Aorta (tissue), 5 donors: ENCODE measurements at regions not wholly inside any gene's neighbourhood (a gene's known extent, or its start where the extent isn't known, plus 50 kb on each side); places are given as distances from the start of the nearest gene placed in this dataset.

Experiments used
- ATAC-seq: fragments of 200-7000 bp; cut with Tn5 transposase; one replicate; pipeline ENCODE4 v1.9.1; 2022; ENCODE audit warnings: moderate library complexity; ENCODE audit not compliant: low FRiP score
- DNase-seq, 2 donors: peaks; one replicate each; pipeline ENCODE4 v3.0.0-alpha.2; 2020
- H3K27ac ChIP-seq, 2 donors: one replicate each; pipeline ENCODE4 v1.5.1; 2013; ENCODE audit warnings: low read length in 2 of 2, mild to moderate bottlenecking in 2 of 2, moderate library complexity in 2 of 2, control low read depth in 1 of 2, inconsistent platforms in 1 of 2, low read depth in 1 of 2
- H3K27me3 ChIP-seq, 2 donors: one replicate each; pipeline ENCODE4 v1.6.1; 2013; ENCODE audit warnings: control low read depth in 1 of 2, low read length in 1 of 2, mild to moderate bottlenecking in 1 of 2, moderate library complexity in 1 of 2; ENCODE audit not compliant: insufficient read depth in 2 of 2, control insufficient read depth in 1 of 2
- H3K36me3 ChIP-seq, 2 donors: one replicate each; pipeline ENCODE4 v1.6.1; 2013; ENCODE audit warnings: control low read depth in 1 of 2, low read length in 1 of 2, mild to moderate bottlenecking in 1 of 2; ENCODE audit not compliant: insufficient read depth in 2 of 2, control insufficient read depth in 1 of 2
- H3K4me1 ChIP-seq, 2 donors: one replicate each; pipeline ENCODE4 v1.6.1; 2013; ENCODE audit warnings: low read length in 2 of 2, control low read depth in 1 of 2, mild to moderate bottlenecking in 1 of 2, moderate library complexity in 1 of 2; ENCODE audit not compliant: insufficient read depth in 2 of 2, control insufficient read depth in 1 of 2
- H3K4me3 ChIP-seq, 2 donors: one replicate each; pipeline ENCODE4 v1.5.1; 2013; ENCODE audit warnings: low read length in 2 of 2, control low read depth in 1 of 2, mild to moderate bottlenecking in 1 of 2
- H3K9me3 ChIP-seq: one replicate; pipeline ENCODE4 v1.6.1; 2013; ENCODE audit warnings: mild to moderate bottlenecking, low read length; ENCODE audit not compliant: control insufficient read depth
- WGBS, 2 donors: extraction: QIAGEN DNeasy Blood & Tissue Kit; methylation state at CpG; one replicate each; pipeline ENCODE4 v1.1.7; 2013; 5-methylcytosine and 5-hydroxymethylcytosine counted together
- intact Hi-C, 2 donors: fragments of 100-400 bp; cut with DNase I; formaldehyde crosslinking; loops; one replicate each; pipeline versions ENCODE4 v1.14.2 to v1.15.0; 2022
- donor health status: healthy with polysubstance abuse.
- donor health status: Bipolar disorder and iron deficiency.
- donor health status: DM: no; HTN: no; CAD: no.
- donor health status: DM: no; HTN: no; CAD: no.
- donor health status: DM: yes; HTN: yes; CAD: no.

- Histone ChIP-seq H3K9me3 (no peaks in the 10 kb centered on the region), H3K27ac (peak overlapping the region in 1 of 2 donors; percentile 53), H3K36me3 (no peaks in the 10 kb centered on the region), H3K4me1 (no peaks in the 10 kb centered on the region), H3K4me3 (no peak overlapping the region), H3K27me3 (no peaks in the 10 kb centered on the region)
- ATAC-seq (peak; percentile 84), DNase-seq (peak; percentile 85 to 89)
- 9 to 14% methylated on average over 16 of the region's 16 CpGs for WGBS, 2 donors
- intact Hi-C loops: loop anchor here in 1 of 2 donors (5.0 to 10.0 kb wide), 2 partner anchors 53 to 500 kb away; no protein-coding TSS in a partner anchor
These were observed 83.8 kb upstream of the MAML3 start for GRCh38 chr4:140237616-140238350.

GRCh38 chr4:140236654-140237169 is 82.7 kb upstream of the MAML3 start:
- Histone ChIP-seq H3K4me3 (no peak overlapping the region), H3K9me3 (no peaks in the 10 kb centered on the region), H3K27me3 (no peaks in the 10 kb centered on the region), H3K36me3 (no peaks in the 10 kb centered on the region), H3K27ac (no peak overlapping the region), H3K4me1 (no peaks in the 10 kb centered on the region)
- WGBS, 2 donors: 90 to 92% methylated on average over 9 of the region's 9 CpGs
- intact Hi-C loops: loop anchor here in 1 of 2 donors (5.0 to 10.0 kb wide), 2 partner anchors 52 to 499 kb away; no protein-coding TSS in a partner anchor
- no peak for ATAC-seq
- DNase-seq: no peak

- H3K9me3 ChIP-seq: no peaks in the 10 kb centered on the region
- no peaks in the 10 kb centered on the region for H3K27me3 ChIP-seq
- ATAC-seq (no peak), DNase-seq (no peak)
- no peak overlapping the region for H3K27ac ChIP-seq
- WGBS, 2 donors: 94 to 97% methylated on average over 3 of the region's 3 CpGs
- H3K36me3 ChIP-seq: no peaks in the 10 kb centered on the region
- no peaks in the 10 kb centered on the region for H3K4me1 ChIP-seq
- H3K4me3 ChIP-seq: no peak overlapping the region
- intact Hi-C loops: loop anchor here in 1 of 2 donors (5.0 to 10.0 kb wide), 2 partner anchors 50 to 497 kb away; no protein-coding TSS in a partner anchor
These were observed 80.7 kb upstream of the MAML3 start for GRCh38 chr4:140234697-140235060.

- H3K4me3 ChIP-seq: no peak overlapping the region
- H3K4me1 ChIP-seq: no peaks in the 10 kb centered on the region
- 32 to 41% methylated on average over 6 of the region's 6 CpGs for WGBS, 2 donors
- no peak overlapping the region for H3K27ac ChIP-seq
- no peaks in the 10 kb centered on the region for H3K27me3 ChIP-seq
- ATAC-seq: no peak
- H3K9me3 ChIP-seq: no peaks in the 10 kb centered on the region
- no peaks in the 10 kb centered on the region for H3K36me3 ChIP-seq
- intact Hi-C loops: loop anchor here in 1 of 2 donors (10.0 kb wide), 1 partner anchor 49 kb away; no protein-coding TSS in a partner anchor
- no peak for DNase-seq
These were observed 80.1 kb upstream of the MAML3 start for GRCh38 chr4:140233791-140234696.

GRCh38 chr4:140229881-140230280 is 75.9 kb upstream of the MAML3 start:
- intact Hi-C loops: loop anchor here in 1 of 2 donors (10.0 kb wide), 1 partner anchor 45 kb away; no protein-coding TSS in a partner anchor
- no peaks in the 10 kb centered on the region for H3K36me3 ChIP-seq
- no peaks in the 10 kb centered on the region for H3K9me3 ChIP-seq
- 94 to 97% methylated on average over 3 of the region's 3 CpGs for WGBS, 2 donors
- no peak for ATAC-seq
- DNase-seq: no peak
- no peaks in the 10 kb centered on the region for H3K4me1 ChIP-seq
- no peak overlapping the region for H3K27ac ChIP-seq
- no peaks in the 10 kb centered on the region for H3K27me3 ChIP-seq
- no peak overlapping the region for H3K4me3 ChIP-seq

- DNase-seq (no peak), ATAC-seq (no peak)
- Histone ChIP-seq H3K4me1 (no peaks in the 10 kb centered on the region), H3K27ac (no peak overlapping the region), H3K4me3 (no peak overlapping the region), H3K36me3 (no peaks in the 10 kb centered on the region), H3K9me3 (no peaks in the 10 kb centered on the region), H3K27me3 (no peaks in the 10 kb centered on the region)
- 91 to 96% methylated on average over 1 of the region's 1 CpG for WGBS, 2 donors
- intact Hi-C loops: no loop called here
These were observed 73.3 kb upstream of the MAML3 start for GRCh38 chr4:140227286-140227685.

GRCh38 chr4:140223056-140223810 is 69.2 kb upstream of the MAML3 start:
- 87 to 90% methylated on average over 8 of the region's 8 CpGs for WGBS, 2 donors
- intact Hi-C loops: no loop called here
- DNase-seq (no peak), ATAC-seq (no peak)
- no peaks in the 10 kb centered on the region for H3K9me3 ChIP-seq
- H3K27ac ChIP-seq: no peak overlapping the region
- H3K4me3 ChIP-seq: no peak overlapping the region
- no peaks in the 10 kb centered on the region for H3K4me1 ChIP-seq
- H3K27me3 ChIP-seq: no peaks in the 10 kb centered on the region
- no peaks in the 10 kb centered on the region for H3K36me3 ChIP-seq

- H3K9me3 ChIP-seq: no peaks in the 10 kb centered on the region
- intact Hi-C loops: no loop called here
- DNase-seq: no peak
- no peak overlapping the region for H3K27ac ChIP-seq
- H3K27me3 ChIP-seq: no peaks in the 10 kb centered on the region
- H3K4me3 ChIP-seq: no peak overlapping the region
- H3K36me3 ChIP-seq: no peaks in the 10 kb centered on the region
- ATAC-seq: no peak
- H3K4me1 ChIP-seq: no peaks in the 10 kb centered on the region
These were observed 68.2 kb upstream of the MAML3 start for GRCh38 chr4:140222171-140222570.
